GM10248 (cell line): ENCODE measurements at regions not wholly inside any gene's neighbourhood (a gene's known extent, or its start where the extent isn't known, plus 50 kb on each side); places are given as distances from the start of the nearest gene placed in this dataset.

Source experiments
- CTCF ChIA-PET: fragments of 300-600 bp; sonication (Branson Sonifier 250); formaldehyde crosslinking; extraction: SDS; loops from one replicate; lab custom pipeline; 2021; ENCODE audit warnings: antibody characterized with exemption; lab: Yijun Ruan, JAX
- POLR2A ChIA-PET: fragments of 350-650 bp; sonication (Branson Sonifier 250); formaldehyde crosslinking; extraction: SDS; loops from one replicate; lab custom pipeline; 2020; ENCODE audit warnings: antibody characterized with exemption; lab: Yijun Ruan, JAX
- DNase-seq: peaks from one replicate; pipeline ENCODE4 v3.0.0; 2012; ENCODE audit errors: extremely low spot score
- TF ChIP-seq, protein P1 (sequence below): IDR thresholded peaks from 2 replicates; pipeline ENCODE4 v1.5.1; 2012; ENCODE audit warnings: mild to moderate bottlenecking, low read depth; ENCODE audit errors: extremely low read depth, missing control alignments, control extremely low read depth

DNA sequence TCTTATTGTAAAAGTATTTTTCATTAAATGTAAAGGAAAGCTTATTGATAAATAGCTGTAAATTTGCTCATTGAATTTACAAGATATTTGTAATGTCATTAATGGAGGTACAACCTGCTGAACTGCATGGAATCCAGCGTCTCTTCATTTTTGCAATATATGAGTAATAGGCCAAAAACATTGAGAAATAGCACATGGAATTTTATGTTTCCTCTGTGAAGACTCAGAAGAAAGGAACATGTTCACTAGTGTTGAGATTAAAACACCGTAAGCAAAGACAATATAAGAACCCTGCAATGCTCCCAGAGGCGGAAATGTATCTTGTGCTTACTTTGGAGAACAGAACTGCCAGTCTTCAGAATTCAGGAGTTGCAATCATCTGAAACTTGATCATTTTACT, 167.6 kb downstream of the ALDH1A2 start:
- POLR2A ChIA-PET = no interaction called here
- TF ChIP-seq, protein P1, sequence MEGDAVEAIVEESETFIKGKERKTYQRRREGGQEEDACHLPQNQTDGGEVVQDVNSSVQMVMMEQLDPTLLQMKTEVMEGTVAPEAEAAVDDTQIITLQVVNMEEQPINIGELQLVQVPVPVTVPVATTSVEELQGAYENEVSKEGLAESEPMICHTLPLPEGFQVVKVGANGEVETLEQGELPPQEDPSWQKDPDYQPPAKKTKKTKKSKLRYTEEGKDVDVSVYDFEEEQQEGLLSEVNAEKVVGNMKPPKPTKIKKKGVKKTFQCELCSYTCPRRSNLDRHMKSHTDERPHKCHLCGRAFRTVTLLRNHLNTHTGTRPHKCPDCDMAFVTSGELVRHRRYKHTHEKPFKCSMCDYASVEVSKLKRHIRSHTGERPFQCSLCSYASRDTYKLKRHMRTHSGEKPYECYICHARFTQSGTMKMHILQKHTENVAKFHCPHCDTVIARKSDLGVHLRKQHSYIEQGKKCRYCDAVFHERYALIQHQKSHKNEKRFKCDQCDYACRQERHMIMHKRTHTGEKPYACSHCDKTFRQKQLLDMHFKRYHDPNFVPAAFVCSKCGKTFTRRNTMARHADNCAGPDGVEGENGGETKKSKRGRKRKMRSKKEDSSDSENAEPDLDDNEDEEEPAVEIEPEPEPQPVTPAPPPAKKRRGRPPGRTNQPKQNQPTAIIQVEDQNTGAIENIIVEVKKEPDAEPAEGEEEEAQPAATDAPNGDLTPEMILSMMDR = no peak
- CTCF ChIA-PET = interaction anchor here (1.1 kb wide), 1 partner anchor 37 kb away, joined by 3 read pairs; no protein-coding TSS in a partner anchor
- DNase-seq = no peak

DNA sequence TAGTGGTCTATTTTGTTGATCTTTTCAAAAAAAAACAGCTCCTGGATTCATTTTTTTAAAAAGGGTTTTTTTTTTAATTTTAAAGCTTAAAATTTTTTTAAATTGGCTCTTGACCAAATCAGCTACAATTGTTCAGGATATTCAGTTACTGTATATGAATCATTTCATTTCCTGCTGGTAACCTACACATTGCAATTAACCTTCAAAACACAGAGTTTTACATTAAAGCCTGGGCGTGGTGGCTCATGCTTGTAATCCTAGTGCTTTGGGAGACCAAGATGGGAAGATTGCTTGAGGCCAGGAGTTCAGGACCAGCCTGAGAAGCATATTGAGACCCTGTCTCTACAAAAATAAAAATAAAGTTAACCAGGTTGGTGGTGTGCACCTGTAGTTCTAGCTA, 163.4 kb downstream of the ALDH1A2 start:
- CTCF ChIA-PET = interaction anchor here (0.9 kb wide), 1 partner anchor 41 kb away, joined by 3 read pairs; no protein-coding TSS in a partner anchor
- TF ChIP-seq, protein P1 = no peak
- DNase-seq = no peak
- POLR2A ChIA-PET = no interaction called here
